ENCODE measurements at regions not wholly inside any gene's neighbourhood (a gene's known extent, or its start where the extent isn't known, plus 50 kb on each side); places are given as distances from the start of the nearest gene placed in this dataset.

DNA sequence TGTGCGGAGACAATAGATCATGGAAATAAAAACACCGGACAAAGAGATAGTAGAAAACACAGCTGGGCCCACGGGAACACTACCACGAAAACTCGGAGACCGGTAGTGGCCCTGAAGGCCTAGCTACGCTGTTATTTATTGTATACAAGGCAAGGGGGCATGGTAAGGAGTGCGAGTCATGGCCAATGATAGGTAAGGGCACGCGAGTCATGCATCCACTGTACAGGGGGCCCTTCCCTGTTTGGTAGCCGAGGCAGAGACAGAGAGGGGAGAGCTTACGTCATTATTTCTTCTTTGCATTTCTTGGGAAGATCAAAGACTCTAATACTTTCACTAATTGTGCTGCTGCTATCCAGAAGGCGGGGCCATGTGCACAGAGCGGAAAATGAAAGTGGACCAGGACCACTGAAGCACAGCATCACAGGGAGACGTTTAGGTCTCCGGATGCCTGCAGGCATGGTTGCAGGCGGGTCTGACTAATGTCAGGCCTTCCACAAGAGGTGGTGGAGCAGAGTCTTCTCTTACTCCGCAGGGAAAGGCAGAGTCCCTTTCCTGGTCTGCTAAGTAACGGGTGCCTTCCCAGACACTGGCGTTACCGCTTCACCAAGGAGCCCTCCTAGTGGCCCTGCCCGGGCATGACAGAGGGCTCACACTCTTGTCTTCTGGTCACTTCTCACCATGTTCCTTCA lies 74.4 kb upstream of the ARL4D start:
- TF ChIP-seq, protein P1, sequence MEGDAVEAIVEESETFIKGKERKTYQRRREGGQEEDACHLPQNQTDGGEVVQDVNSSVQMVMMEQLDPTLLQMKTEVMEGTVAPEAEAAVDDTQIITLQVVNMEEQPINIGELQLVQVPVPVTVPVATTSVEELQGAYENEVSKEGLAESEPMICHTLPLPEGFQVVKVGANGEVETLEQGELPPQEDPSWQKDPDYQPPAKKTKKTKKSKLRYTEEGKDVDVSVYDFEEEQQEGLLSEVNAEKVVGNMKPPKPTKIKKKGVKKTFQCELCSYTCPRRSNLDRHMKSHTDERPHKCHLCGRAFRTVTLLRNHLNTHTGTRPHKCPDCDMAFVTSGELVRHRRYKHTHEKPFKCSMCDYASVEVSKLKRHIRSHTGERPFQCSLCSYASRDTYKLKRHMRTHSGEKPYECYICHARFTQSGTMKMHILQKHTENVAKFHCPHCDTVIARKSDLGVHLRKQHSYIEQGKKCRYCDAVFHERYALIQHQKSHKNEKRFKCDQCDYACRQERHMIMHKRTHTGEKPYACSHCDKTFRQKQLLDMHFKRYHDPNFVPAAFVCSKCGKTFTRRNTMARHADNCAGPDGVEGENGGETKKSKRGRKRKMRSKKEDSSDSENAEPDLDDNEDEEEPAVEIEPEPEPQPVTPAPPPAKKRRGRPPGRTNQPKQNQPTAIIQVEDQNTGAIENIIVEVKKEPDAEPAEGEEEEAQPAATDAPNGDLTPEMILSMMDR (IDR thresholded peaks at IDR 0.05) = peak in 1 of 4 experiments; percentile 9
- TF ChIP-seq POLR2AphosphoS5 (IDR thresholded peaks at IDR 0.05) = no peak
- TF ChIP-seq POLR2A (IDR thresholded peaks at IDR 0.05) = no peak
